ENCODE measurements at regions not wholly inside any gene's neighbourhood (a gene's known extent, or its start where the extent isn't known, plus 50 kb on each side); places are given as distances from the start of the nearest gene placed in this dataset.

- TF ChIP-seq SUZ12 (IDR thresholded peaks at IDR 0.05; ENCODE audit: extremely low read depth, insufficient read depth, insufficient read length) (no peak), YY1 (IDR thresholded peaks at IDR 0.05; ENCODE audit: insufficient read depth, insufficient read length) (no peak)
Observed at GRCh38 chr9:85114799-85115198, 445.3 kb downstream of the NTRK2 start.

Measured in NT2/D1 (cell line).